ENCODE measurements at regions not wholly inside any gene's neighbourhood (a gene's known extent, or its start where the extent isn't known, plus 50 kb on each side); places are given as distances from the start of the nearest gene placed in this dataset.

GRCh38 chr5:5781335-5781734 lies 358.9 kb downstream of the ICE1 start:
- TF ChIP-seq CTCF (conservative IDR thresholded peaks at IDR 0.05) (no peak), ZFX (IDR thresholded peaks at IDR 0.05) (no peak)
